ENCODE measurements at regions not wholly inside any gene's neighbourhood (a gene's known extent, or its start where the extent isn't known, plus 50 kb on each side); places are given as distances from the start of the nearest gene placed in this dataset.
"Not testable (repeated sequence)": the region's sequence is repeated elsewhere in the genome, so short reads cannot be mapped to it uniquely, and the experiment has no call there.

DNA sequence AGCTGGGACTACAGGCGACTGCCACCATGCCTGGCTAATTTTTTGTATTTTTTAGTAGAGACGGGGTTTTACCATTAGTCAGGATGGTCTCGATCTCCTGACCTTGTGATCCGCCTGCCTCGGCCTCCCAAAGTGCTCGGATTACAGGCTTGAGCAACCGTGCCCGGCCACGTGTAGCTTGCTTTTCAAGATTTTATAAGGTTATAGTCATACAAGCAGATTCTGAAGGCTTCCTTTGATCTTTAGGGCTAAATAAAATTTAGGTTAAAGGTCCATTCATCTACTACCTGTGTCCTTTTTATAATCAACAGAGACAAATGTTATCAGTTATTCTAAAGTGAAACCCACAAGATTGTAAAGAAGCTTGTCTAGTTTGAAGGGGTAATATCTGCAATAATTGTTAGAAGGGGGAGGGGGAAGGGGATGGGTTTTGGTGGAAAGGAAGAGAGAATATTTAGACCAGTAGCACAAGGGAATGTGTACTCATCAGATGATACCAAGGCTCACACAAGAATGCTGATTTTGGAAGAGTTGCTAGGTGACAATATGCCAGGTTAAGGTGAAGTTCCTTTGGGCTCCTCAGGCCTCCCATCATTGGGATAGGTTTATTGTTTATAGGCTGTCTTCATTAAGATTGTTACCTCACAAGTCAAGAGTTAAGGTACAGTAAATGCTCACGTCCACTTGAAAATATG is 284.7 kb downstream of the ALDH8A1 start:
- no peak for DNase-seq

GRCh38 chr6:134663800-134664535 is 285.9 kb downstream of the ALDH8A1 start:
- no peak for DNase-seq

- no peak for DNase-seq
Measured at GRCh38 chr6:134663356-134663755, 286.5 kb downstream of the ALDH8A1 start.

DNA sequence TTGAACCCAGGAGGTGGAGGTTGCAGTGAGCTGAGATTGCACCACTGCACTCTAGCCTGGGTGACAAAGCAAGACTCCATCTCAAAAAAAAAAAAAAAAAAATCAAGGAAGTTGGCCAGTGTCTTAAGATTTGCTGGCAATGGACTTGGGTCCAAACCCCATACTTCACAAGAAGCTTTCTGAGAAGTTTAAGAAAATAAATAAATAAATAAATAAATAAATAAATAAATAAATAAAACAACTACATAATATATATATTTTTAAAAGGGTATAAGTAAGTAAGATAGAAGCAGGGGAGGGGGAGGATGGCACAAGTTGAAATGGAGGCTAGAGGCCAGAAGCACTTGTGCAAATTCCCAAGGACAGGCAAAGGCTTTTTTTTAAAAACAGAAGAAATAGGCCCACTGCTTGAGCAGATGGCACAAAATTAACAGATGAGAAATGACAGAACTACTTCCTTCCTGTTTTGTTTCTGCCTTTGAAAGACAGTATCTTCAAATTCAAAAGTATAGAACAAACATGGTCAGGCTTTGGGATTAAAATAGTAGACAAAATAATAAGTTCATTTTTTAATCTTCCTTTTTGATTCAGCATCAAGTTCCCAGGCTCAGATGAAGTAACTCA is 287.7 kb downstream of the ALDH8A1 start:
- no peak for DNase-seq

GRCh38 chr6:134659885-134660284 is 290.0 kb downstream of the ALDH8A1 start:
- not testable (repeated sequence) for DNase-seq

DNA sequence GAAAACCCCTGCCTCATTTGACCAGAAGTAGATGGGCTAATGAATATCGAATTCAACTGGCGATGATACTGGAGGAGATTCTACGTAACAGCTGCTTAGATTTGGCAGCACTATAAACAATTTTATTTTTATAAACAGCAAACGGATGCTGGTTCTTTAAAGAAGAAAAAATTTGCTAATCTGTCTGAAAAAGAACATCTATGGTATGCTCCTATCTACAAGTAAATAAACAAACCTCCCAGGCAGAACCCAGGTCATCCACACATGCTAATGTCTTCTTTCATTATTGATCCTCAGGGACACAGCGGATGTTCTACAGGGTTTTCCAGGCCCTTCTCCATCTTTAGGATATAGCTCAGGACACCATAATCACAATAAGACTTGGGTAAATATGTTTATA is 291.3 kb downstream of the ALDH8A1 start:
- DNase-seq = no peak

DNA sequence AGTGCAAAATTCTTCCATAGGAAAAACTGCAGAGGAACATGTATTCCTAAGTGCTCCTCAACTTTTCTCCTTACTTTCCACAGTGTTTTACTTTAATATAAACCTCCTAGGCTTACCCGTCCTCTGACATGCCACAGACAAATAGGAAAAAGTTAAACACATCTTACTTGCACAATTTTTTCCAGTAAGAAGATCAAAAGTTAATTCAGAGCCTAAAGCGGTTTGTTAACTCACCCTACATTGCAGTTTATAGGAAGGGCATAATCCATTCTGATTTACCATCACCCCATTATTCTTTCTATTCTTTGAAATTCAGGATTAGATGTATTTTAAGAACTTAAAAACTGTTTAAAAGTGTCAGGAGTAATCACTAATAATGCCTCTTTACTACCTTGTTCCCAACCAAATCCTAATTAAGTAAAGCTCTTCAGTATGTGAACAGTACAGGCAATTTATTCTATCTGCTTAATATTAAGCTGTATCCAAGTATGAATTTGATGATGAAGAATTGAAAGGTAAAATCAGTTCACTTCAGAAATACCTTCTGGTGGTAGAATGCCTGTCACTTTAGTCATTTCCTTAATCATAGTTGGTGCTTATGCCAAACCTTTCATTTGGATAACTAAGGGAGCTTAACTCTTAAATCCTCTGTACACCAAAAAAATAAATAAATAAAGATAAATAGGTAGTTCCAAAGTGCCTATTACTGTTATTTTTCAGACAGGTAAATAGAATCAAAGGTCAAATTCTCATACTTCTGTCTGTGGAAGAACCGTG is 292.0 kb downstream of the ALDH8A1 start:
- DNase-seq = no peak

GRCh38 chr6:134657343-134657742 is 292.6 kb downstream of the ALDH8A1 start:
- no peak for DNase-seq

DNA sequence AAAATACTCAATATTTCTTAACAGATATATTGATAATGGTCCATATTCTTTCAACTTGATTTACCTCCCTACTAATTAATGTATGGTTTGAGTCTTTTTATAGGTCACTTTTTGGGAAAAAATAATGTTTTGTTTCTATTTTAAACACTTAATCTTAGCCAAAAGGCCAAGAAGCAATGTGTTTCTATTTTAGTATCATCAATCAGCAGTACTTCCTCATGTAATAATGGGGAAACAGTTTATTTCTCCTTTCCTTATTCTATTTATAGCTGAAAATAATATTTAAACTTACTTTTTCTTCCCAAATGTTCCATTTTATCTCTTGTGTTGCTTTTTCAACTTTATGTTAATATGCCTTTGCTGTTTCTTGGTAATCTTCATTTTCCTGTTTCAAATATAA is 295.1 kb downstream of the ALDH8A1 start:
- no peak for DNase-seq

DNA sequence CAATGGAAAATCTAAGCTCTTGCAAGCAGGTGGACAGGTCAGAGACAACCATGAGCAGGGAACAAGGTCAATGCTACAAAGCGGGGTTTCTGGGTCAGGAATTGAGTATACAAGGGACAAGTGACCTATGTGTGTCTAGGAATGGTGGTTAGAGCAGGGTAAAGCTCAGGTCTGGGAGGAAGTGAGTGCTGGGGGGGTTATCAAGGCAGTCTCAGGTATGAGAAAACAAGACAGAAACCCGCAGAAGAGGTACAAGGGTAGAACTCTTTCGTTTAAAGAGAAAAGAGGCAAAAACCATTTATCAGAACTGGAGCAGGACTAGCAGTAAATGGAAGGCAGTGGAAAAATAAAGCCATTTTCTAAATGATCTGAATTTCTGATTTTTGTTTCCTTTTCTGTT is 298.4 kb downstream of the ALDH8A1 start:
- no peak for DNase-seq

- no peak for DNase-seq
Measured at GRCh38 chr6:134647861-134648260, 302.0 kb downstream of the ALDH8A1 start.

- no peak for DNase-seq
Measured at GRCh38 chr6:134642819-134643218, 307.1 kb downstream of the ALDH8A1 start.

GRCh38 chr6:134642279-134642678 is 307.6 kb downstream of the ALDH8A1 start:
- no peak for DNase-seq

DNA sequence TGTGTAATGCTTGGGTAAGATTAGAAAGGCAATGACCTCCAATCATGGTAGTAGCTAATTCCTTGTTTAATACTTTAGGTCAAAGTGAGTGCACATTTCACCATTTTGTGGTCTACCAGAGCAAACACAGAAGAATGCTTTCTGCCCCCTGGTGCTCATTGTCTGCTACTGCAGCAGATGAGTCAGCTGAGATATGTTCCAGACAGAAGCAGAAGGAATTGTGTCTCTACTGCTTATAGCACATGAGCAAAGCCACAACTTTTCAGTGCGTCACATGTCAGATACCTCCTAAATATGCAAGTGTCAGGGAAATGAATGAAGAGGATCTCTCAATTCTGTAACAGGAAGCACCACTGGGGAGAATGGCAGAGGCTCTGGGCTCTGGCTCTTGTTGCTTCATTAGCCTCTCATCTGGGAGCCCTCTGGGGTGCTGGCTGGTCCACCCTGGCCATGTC is 308.9 kb downstream of the ALDH8A1 start:
- DNase-seq = peak; percentile 83 to 86

GRCh38 chr6:134640229-134640628 is 309.7 kb downstream of the ALDH8A1 start:
- DNase-seq = no peak

DNA sequence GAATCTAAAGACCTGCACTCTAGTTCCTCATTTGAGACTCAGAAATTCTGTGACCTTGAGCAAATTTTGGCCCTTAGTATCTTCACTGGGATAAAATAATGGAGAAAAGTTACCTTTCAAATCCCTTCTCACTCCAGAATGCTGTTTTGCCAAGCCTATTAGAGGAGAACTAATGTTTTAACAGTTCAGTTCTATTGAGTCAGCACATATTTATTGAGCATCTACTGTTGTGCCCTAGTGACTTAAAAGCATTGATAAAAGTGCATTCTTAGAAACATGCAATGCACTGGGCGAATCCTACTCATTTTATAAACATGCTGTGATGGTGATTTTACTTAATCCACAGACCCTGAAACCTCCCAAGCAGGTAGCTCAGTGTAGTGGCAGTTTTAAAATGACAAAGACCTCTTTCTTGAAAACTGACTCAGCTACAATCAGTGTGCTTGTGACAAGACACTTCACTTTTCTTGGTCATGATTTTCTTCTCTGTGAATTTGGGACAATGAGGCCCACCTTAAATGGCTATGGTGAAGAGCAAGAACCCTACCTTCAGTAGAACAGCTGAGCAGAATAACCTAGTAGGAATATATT is 312.0 kb downstream of the ALDH8A1 start:
- no peak for DNase-seq

DNA sequence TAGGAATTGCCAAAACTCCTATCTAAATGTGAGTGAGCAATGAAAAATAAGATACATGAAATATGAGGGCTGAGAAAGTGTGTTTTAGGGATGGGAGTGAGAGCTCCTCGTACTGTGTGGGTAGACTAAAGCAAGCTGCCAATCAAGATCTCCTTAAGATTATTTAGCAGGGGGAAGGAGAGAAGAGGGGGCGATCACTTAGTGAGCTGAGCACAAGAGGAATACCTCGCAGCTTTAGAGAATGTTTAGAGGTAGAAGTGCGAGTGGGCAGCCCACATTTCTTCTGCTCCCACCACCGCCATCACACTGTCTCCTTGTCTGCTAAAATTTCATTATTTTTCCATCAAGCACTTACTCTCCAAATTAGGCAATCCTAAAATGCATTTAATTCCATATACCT is 312.6 kb downstream of the ALDH8A1 start:
- no peak for DNase-seq

DNA sequence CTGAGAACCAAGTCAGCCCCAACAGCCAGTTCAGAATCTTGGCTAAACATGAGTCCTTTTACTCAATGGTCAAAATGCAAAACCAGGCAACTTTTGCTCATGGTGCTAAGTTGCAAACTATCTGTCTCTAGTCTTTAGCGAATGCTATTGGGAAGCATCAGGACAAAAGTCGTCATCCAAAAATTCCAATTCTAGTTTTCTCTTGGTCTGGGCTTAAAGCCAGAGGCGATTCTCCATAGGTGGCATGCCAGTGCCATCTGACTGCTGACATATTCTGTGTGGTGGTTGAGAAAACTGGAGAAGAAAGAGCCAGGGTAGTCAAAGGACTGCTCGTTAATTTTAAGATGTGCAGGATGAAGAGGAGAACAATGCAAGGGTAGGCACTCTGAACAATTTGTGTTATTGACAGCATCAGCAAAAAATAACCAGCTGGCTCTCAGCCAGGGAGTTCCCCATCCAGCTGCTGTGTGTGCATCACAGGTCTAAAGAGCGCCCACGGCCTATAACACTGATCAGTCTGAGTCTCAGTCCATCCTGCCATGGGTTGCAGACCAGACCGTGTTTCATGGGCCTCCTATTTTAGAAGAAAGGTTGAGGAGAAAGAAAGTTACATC is 313.6 kb downstream of the ALDH8A1 start:
- DNase-seq = peak; percentile 21 to 49

DNA sequence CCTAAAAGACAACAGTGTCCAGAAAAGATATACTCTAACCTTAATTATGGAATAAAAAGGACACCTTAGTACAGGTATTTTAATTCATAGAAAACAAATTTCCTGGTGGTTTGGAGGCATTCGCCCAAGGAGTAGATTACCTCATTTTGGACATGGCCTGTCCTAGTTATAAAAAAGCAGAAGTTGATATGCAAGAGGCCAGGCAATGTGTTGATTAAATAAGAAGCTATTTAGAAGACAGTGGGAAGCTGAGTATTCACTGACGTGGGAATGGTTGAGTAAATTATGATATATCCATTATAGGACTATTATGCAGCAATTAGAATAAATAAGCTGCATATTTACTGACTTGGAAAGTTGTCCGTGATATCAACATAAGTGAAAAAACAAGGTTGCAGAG is 314.9 kb downstream of the ALDH8A1 start:
- DNase-seq = no peak

GRCh38 chr6:134634466-134634865 is 315.4 kb downstream of the ALDH8A1 start:
- DNase-seq = no peak

DNA sequence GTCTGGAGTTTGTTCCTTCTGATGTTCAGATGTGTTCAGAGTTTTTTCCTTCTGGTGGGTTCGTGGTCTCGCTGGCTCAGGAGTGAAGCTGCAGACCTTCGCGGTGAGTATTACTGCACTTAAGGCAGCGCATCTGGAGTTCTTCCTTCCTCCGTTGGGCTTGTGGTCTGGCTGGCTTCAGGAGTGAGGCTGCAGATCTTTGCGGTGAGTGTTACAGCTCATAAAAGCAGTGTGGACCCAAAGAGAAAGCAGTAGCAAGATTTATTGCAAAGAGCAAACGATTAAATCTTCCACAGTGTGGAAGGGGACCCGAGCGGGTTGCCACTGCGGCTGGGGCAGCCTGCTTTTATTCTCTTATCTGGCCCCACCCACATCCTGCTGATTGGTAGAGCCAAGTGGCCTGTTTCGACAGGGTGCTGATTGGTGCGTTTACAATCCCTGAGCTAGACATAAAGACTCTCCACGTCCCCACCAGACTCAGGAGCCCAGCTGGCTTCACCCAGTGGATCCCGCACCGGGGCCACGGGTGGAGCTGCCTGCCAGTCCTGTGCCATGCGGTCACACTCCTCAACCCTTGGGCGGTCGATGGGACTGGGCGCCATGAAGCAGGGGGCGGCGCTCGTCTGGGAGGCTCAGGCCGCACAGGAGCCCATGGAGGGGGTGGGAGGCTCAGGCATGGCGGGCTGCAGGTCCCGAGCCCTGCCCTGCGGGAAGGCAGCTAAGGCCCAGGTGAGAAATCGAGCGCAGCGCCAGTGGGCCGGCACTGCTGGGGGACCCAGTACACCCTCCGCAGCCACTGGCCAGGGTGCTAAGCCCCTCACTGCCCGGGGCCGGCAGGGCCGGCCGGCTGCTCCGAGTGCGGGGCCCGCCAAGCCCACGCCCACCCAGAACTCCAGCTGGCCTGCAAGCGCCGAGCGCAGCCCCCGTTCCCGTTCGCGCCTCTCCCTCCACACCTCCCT is 315.3 kb upstream of the SGK1 start:
- DNase-seq = peak; percentile 28 to 48
